Bronchial epithelial cell (primary cell): ENCODE measurements at regions not wholly inside any gene's neighbourhood (a gene's known extent, or its start where the extent isn't known, plus 50 kb on each side); places are given as distances from the start of the nearest gene placed in this dataset.

ENCODE experiments used
- DNase-seq: peaks from one replicate; pipeline ENCODE4 v3.0.0-alpha.2; 2010; ENCODE audit warnings: low read depth
- FAIRE-seq: peaks from 2 replicates; lab custom pipeline; 2011; peaks lifted over from hg19 to GRCh38; lab: Jason Lieb, UNC
- H3K27me3 ChIP-seq: 2 replicates; pipeline ENCODE4 v1.5.1; 2011; ENCODE audit warnings: low read length; ENCODE audit not compliant: control insufficient read depth, insufficient read depth
- H3K36me3 ChIP-seq: 2 replicates; pipeline ENCODE4 v1.5.1; 2011; ENCODE audit warnings: low read length; ENCODE audit not compliant: control insufficient read depth, insufficient read depth
- H3K4me3 ChIP-seq: 2 replicates; pipeline ENCODE4 v1.5.1; 2011; ENCODE audit warnings: mild to moderate bottlenecking, low read depth, low read length, control low read depth
- CTCF ChIP-seq: IDR thresholded peaks from 2 replicates; pipeline ENCODE4 v1.5.1; 2011; ENCODE audit warnings: mild to moderate bottlenecking, moderate library complexity, low read length, control low read depth, inconsistent platforms; ENCODE audit not compliant: insufficient read depth, severe bottlenecking

- Histone ChIP-seq H3K4me3 (no peak overlapping the region), H3K27me3 (no peaks in the 10 kb centered on the region), H3K36me3 (no peaks in the 10 kb centered on the region)
- peak; percentile 15 for DNase-seq
- TF ChIP-seq CTCF = no peak
- no peak for FAIRE-seq
These were observed 143.9 kb downstream of the LSM5 start for GRCh38 chr7:32346253-32346652.

- H3K4me3 ChIP-seq = no peak overlapping the region
- H3K27me3 ChIP-seq = no peaks in the 10 kb centered on the region
- FAIRE-seq (peak; percentile 88), DNase-seq (peak; percentile 96)
- H3K36me3 ChIP-seq = no peaks in the 10 kb centered on the region
- no peak for TF ChIP-seq CTCF
These were observed 153.5 kb downstream of the LSM5 start for GRCh38 chr7:32336726-32337125.

GRCh38 chr7:32335107-32335506, 155.1 kb downstream of the LSM5 start:
- FAIRE-seq = no peak
- no peak overlapping the region for H3K4me3 ChIP-seq
- TF ChIP-seq CTCF = no peak
- peak; percentile 79 for DNase-seq
- no peaks in the 10 kb centered on the region for H3K27me3 ChIP-seq
- H3K36me3 ChIP-seq = no peaks in the 10 kb centered on the region

GRCh38 chr7:32330602-32331001, 159.6 kb downstream of the LSM5 start:
- no peak for TF ChIP-seq CTCF
- H3K36me3 ChIP-seq = no peaks in the 10 kb centered on the region
- FAIRE-seq (no peak), DNase-seq (no peak)
- H3K4me3 ChIP-seq = no peak overlapping the region
- H3K27me3 ChIP-seq = no peaks in the 10 kb centered on the region

GRCh38 chr7:32326078-32326477, 164.1 kb downstream of the LSM5 start:
- H3K27me3 ChIP-seq = no peaks in the 10 kb centered on the region
- no peak for TF ChIP-seq CTCF
- no peak for FAIRE-seq

GRCh38 chr7:32323712-32324111, 166.5 kb downstream of the LSM5 start:
- DNase-seq = no peak
- no peaks in the 10 kb centered on the region for H3K36me3 ChIP-seq
- H3K27me3 ChIP-seq = no peaks in the 10 kb centered on the region
- FAIRE-seq = no peak
- TF ChIP-seq CTCF = no peak
- no peak overlapping the region for H3K4me3 ChIP-seq

More at GRCh38 chr7:32326078-32326477, 164.1 kb downstream of the LSM5 start:
- Histone ChIP-seq H3K36me3 (no peaks in the 10 kb centered on the region), H3K4me3 (no peak overlapping the region)
- DNase-seq = no peak
